ENCODE measurements at regions not wholly inside any gene's neighbourhood (a gene's known extent, or its start where the extent isn't known, plus 50 kb on each side); places are given as distances from the start of the nearest gene placed in this dataset.
"Not testable (repeated sequence)": the region's sequence is repeated elsewhere in the genome, so short reads cannot be mapped to it uniquely, and the experiment has no call there.

DNA sequence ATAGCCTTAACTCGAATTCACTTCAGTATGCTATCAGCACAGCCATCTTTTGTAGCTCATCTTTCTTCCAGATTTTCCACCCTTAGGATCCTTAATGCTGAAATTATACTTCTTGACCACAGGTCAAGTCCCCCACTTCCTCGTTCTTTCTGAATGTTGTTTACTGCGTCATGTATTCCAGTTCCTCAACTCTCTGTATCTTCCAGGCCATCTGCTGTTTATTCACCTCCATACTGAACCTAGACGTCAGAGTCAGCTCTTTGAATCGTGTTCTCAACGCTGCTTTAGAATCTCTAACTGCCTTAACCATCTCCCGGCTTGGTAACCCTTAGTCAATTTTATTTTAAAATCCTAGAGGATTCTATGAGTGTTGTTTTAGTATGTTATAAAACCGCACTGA, 66.3 kb upstream of the SEC22B start:
- TF ChIP-seq, protein P1, sequence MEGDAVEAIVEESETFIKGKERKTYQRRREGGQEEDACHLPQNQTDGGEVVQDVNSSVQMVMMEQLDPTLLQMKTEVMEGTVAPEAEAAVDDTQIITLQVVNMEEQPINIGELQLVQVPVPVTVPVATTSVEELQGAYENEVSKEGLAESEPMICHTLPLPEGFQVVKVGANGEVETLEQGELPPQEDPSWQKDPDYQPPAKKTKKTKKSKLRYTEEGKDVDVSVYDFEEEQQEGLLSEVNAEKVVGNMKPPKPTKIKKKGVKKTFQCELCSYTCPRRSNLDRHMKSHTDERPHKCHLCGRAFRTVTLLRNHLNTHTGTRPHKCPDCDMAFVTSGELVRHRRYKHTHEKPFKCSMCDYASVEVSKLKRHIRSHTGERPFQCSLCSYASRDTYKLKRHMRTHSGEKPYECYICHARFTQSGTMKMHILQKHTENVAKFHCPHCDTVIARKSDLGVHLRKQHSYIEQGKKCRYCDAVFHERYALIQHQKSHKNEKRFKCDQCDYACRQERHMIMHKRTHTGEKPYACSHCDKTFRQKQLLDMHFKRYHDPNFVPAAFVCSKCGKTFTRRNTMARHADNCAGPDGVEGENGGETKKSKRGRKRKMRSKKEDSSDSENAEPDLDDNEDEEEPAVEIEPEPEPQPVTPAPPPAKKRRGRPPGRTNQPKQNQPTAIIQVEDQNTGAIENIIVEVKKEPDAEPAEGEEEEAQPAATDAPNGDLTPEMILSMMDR (IDR thresholded peaks at IDR 0.05): not testable (repeated sequence)
- TF ChIP-seq POLR2A (IDR thresholded peaks at IDR 0.05): not testable (repeated sequence)
